GM19035 (cell line): ENCODE measurements at regions not wholly inside any gene's neighbourhood (a gene's known extent, or its start where the extent isn't known, plus 50 kb on each side); places are given as distances from the start of the nearest gene placed in this dataset.

Source experiments
- ATAC-seq: cut with Tn5 transposase; IDR thresholded peaks from one replicate; pipeline ENCODE4 v1.9.1; 2021; ENCODE audit not compliant: unreplicated experiment

DNA sequence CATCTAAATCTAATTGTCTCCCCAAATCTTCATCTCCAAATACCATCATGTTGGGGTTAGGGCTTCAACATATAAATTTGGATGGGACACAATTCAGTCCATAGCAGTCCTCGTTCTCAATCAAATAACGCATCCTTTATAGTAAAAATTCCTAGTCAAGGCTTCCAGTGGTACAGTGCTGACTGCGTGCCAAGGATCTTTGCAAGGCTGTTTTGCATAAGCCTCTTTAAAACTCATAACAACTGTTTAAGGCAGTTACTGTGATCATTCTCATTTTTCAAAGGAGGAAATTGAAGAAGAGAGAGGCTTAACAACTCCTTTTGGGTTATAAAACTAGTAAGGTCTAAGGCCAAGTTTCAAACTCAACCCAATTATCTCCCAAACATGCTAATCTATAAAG lies 666.9 kb downstream of the NYAP2 start:
- no peak for ATAC-seq

DNA sequence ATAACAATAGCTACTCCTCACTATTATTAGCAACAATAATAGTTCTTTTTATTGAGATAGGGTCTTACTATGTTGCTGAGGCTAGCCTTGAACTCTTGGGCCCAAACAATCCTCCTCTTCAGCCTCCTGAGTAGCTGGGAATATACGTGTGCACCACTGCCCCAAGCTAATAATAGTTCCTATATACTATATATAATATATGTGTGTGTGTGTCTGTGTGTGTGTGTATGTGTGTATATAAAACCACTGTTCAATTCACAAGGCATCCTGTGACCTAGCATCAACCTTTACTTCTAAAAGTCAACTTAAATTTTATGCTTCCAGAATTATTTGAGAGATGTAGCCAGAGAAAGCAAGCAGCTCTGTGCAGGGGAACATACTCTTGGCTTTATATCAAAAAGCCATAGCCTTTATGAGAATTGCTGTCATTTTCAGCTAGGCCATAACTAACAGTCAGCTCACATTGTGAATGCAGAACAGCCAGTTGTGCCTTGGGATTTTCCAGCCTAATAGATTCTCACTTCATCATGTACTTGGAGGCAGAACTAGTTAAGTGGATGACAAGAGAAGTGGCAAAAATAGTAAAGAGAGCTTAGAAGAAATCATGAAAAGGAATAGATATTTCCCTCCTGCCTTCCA lies 665.5 kb downstream of the NYAP2 start:
- no peak for ATAC-seq

DNA sequence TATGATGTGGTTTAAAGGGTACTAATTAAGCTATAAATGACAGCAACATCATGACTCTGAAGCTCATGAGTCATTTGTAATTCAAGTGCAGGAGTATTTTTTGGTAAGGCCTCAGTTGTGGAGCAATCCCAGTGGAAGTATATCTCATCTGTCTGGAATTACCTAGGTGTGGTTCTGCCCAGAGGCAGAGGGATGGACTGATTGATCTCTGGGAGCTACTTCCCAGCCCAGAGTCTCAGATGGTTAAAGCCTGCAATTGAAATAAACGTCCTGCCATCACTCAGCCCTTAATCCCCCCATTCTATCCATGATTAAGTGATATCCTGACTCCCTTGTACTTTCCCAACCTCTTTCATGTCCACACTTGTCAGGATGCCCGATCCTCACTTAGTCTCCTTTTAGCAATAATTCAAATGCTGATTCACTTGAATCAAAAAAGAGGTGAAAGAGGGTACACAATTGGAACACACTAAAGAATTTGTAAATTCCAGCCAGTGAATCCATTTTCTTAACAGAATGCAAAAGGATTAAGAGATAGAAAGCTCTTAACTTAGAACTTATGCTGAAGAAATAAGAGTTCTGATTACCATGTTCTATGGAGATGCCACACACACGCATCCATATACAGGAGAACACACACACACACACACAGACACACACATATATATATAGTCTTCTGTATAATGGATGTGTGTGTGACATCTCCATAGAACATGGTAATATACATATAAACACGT lies 664.4 kb downstream of the NYAP2 start:
- ATAC-seq: no peak

DNA sequence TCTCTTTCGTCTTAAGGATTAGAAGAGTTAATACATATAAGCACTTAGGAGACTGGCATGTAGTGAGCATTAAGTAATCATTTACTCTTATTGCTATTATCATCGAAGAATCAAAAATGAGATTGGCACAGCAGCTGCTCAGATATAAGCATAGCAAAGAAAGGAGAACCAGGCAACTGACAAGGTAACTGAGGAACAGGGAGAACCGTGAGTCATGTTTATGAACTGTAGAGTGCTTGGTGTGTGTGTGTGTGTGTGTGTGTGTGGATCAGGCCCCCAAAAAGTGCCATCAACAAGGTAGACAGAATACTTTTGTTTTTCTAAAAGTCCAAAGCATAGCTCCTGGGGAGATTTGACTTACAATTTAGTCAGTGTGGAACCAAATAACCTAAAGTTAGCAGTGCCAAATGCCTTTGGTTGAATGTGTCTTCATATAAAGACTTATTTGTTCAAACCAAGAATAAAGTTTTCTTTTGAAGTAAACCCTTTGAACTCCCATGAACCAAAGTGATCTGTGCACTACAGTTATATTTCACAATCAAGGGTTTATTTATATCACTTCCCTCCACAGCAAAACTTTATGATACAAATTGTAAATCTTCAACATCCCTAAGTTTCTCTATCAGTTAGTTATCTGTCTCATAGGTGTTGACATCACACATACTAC lies 660.6 kb downstream of the NYAP2 start:
- no peak for ATAC-seq

DNA sequence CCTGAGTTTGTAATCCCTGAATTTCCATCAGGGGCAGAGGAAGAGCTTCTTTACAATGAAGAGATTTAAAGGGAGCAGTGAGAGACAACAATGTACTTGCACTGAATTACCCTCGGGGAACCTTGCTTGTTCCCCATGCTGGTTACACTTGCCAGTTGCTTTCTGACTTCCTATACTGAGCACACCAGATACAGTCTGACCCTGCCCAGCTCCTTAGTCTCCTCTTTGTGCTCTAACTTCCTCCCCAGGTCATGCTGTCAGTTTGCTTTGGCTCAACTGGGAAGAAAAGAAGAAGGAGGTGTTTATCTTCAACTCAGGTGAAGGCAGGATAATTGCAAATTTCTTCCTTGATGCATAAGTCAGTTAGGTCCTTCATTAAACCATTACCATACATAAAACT lies 658.4 kb downstream of the NYAP2 start:
- no peak for ATAC-seq

DNA sequence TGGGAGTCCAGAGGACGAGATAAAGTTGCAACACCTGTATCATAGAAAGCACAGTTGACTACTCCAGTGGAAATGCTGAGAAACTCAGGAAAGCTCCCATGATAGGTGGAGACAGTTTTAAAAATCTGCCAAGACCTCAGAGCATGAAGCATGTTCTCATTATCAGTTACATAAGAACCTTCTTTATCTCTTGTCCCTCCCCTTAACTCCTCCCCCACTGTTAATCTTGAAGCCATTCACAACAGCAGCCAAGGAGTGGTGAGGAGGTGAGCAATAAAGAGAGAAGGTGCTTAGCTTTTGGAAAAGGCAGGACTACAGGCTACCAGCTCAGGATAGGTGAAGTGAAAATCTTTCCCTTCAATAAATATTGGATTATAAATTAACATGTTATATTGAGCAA lies 657.9 kb downstream of the NYAP2 start:
- no peak for ATAC-seq

DNA sequence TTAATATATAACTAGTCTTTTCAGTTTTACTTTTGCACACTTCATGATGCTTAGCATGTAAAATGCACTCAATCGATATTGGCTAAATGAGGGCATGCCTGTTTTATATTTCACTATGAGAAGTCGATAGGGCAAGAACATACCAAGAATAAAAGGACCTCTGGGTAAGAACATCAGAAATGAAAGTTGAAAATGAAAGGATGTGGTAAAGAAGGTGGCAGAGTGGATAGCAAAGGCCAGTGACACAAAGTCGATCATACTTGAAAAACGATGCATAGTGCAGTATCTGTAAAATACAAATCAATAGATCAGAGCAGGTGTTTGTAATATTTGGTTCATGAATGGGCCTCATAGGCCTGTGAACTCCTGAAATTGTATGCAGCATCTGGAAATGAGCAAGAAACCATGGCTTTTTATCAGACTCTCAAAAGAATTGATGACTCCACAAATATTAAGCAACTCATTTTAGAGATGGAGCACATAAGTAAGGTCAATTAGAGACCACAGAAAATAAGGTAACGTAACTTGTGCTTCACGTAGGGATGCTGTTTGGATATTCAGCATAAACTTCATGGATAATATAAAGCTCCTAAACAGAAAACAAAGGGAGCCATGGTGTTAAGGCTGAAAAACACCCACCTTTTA lies 653.4 kb downstream of the NYAP2 start:
- no peak for ATAC-seq

DNA sequence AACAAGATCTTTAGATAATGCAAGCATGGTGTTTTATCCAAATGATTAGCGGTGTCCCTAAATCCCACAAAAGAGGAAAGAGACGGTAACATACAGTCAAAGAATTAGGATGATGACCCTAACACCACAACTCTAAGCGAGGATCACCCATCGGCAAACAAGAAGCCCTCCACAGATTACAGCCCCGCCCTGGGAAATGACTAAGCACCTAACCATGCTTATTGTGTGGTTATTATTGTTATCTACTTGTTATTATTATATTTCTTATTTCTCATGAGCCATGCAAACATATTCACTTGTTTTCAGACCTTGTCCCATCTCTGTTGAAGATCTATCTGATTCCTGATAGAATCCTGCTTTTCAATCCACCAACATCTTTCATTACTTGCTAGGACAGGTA lies 651.3 kb downstream of the NYAP2 start:
- ATAC-seq: no peak

DNA sequence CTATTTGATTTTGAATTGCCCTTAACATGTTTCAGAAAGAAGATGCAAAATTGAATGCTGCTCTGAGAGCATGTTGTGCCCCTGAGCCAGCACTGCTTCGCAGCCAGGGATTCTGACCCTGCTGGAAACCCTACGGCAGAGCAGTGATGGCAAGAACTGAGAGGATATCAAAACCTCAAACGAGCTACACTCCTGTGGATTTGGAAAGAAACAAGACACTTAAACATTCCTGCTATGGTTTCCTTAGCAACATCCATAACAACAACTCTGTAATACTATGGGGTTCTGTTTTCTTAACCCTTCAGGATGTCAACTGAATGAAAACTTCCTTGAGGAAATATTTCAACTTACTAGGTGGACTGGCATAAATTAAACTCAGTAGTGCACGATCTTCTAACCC lies 649.1 kb downstream of the NYAP2 start:
- ATAC-seq: no peak

DNA sequence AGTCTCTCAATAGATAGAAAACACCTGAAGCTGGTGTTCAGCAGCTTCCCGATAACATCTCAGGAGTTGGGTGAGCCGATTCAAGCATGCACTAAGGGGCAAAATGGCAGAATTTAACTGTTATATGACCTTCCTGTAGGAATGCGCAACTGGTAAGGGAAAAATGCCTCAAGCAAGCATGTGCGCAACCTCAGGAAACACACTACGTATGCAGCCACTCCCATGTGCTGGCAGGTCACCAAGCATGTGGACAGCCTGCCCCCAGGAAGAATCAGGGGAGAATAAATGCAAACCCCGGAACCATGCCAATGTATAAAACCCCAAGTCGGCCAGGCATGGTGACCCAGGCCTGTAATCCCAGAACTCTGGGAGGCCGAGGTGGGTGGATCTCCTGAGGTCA lies 645.6 kb downstream of the NYAP2 start:
- ATAC-seq: no peak

DNA sequence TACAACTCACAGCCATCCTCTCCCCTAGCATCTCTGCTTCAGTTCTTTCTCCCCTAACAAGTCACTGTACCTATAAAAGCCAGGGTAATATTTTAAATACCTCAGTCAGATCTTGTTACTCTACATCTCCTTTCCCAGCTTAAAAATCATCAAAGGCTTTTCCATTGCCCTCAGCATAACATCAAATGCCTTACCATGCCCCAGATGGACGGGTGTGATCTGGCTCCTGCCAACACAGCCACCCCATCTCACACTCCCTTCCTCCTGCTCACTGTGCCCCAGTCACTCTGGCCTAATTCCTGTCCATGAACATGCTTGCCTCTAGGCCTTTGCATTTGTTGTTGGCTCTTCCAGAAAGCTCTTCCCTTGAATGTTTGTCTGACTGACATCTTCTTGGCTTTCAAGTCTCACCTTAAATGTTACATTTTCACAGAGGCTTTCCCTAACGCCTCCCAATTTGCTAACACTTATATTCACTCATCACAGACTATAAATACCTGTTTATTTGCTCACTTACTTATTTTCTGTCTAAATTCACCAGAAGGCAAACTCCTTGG lies 640.9 kb downstream of the NYAP2 start:
- ATAC-seq: no peak

DNA sequence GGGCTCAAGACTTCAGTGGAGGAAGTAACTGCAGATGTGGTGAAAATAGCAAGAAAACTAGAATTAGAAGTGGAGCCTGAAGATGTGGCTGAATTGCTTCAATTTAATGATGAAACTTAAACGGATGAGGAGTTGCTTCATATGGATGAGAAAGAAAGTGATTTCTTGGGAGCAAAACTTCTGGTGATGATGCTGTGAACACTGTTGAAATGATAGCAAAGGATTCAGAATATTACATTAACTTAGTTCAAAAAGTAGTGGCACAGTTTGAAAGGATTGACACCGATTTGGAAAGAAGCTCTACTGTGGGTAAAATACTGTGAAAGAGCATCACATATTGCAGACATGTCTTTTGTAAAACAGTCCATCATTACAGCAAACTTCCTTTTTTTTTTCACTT lies 638.0 kb downstream of the NYAP2 start:
- ATAC-seq: no peak

DNA sequence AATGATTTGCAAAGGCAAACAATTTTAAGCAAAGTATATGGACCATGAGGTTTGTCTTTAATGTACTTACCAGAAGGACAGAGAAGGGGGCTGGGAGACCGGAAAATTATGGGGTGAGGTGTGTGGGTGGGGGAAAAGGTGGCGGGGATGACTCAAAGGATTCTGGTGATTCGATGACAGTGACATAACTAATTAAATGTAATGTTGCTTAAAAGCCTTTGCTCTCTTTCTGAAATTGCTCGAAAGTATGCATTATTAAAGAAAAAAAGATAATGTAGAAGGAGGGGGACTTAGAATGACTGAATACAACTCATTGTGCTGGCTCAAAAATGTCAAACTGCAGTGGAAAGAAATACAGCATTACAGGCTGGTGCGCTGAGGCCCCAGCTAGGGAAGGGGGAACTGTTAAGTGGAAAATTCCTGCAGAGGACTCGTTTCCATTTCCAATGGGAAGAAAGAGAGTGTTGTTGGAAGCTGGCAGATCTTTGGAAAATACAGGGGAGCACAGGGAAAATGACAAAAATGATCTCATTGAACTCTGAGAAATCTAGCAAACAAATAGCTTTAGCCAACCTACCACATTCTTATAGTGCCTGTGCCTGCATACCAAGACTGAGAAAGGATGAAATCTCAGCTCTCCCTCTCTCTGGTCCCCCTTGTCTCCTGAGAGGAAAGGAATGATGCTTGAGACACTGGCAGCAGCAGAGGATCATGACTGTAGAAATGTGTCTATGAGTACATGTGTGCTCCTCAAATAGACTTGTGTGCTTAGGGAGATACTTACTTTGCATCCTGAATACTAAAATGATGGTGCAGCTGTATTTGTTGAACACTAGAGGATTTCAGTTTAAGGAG lies 632.4 kb downstream of the NYAP2 start:
- ATAC-seq: no peak

DNA sequence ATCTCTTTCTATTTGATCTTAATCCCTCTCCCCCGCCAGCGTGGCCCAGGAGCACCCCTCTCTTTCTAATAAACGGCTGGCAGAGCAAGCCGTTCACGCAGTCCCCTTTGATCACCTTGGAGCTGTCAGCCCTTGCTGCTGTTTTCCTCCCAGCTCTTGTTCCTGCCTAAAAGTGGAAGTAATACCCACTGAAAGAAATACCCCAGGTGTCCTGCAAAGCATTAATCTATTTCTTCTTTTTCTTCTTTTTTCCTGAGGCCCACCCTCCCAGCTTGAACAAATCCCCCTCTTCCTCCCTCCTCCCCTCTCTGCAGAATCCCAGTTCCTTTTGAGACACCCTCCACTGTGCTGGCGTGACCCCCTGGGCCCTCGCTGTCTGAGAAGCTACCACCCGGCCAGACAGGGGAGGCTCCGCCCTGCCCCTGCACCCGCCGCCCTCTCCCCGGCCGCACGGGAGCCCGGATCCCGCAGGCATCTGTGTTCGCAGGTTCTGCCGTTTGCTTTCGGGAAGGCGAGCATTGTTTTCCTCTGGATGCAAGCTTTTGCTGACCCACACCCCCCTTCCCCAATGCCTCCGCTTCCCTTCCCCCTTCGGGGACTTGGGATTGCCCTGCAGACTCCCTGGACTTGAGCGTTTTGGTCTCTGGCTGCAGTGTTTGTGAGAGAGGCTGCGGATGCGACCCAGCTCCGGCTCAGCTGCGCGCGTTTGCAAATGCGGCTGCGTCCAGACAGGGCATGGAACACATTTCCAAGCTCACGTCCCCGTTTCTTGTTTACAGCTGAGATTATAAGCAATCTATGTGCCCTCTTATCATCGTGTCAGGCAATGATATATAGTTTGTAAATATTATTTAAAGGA lies 631.5 kb downstream of the NYAP2 start:
- ATAC-seq: no peak

DNA sequence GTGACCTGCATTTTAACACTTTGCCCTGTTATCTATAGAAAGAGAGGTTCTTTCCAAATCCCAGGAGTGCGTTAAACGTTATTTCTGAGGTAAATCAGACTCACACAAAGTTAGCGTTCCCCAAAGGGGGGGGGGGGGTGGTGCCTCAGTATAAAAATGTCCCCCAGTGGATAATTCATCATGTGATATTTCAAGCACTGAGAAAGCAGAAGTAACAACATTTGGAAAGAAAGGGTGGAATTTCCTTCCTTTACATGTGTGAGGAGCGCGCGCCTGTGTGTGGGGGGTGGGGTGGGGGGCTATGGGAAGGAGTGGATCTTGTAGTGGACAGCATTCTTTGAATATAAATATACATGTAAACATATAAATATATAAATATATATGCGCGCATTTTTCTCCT lies 630.9 kb downstream of the NYAP2 start:
- ATAC-seq: no peak

DNA sequence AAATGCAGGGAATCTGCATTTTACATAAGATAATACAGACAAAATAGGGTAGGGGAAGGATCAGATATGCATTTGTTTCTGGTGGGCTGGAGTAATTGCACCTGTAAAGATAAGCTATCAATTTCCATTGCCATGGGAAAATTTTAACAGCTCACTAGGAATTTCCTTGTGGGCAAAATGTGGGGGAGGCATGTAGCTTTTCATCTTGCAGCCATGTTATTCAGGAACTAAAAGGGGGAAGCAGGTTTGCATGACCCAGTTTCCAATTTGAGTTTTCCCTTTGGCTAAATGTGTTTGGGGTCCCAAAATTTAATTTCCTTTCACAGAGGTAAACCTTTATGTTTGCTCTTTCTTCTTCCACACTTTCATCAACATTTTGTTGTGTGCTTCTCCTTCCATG lies 624.4 kb downstream of the NYAP2 start:
- ATAC-seq: no peak

DNA sequence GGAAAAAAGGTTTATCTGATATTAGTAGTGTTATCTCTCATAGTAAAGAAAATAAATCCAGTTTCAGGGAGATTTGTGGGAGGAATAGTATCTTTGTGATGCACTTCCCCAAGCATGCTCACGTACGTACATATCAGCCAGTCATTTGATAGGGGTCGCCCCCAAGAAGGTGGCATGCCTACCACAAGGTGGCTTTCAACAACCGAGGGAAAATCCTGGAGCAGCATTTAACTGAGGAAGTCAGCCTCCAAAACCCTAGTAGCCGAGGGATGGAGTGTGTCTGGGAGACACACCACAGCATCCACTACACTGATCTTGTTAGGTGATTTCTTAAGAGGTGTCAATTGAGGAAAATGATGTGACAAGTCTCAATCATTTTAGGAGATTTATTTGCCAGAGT lies 623.9 kb downstream of the NYAP2 start:
- ATAC-seq: no peak

DNA sequence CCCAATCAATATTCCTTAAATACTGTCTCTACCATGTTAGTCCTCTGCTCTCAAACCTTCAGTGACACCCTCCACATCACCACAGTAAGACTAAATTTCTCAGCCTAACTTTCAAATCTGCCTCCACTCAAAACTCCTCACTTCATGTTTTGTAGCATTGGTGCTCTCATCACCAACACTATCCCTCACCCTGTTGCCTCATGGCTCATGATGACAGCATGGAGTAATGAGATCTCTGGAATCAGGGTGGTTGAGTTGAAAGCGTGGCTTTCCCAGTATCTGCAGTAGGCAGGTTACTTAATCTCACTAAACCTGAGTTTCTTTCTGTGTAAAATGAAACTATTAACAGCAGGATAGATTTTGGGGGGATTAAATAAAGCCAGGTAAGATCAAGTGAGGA lies 621.4 kb downstream of the NYAP2 start:
- ATAC-seq: no peak

DNA sequence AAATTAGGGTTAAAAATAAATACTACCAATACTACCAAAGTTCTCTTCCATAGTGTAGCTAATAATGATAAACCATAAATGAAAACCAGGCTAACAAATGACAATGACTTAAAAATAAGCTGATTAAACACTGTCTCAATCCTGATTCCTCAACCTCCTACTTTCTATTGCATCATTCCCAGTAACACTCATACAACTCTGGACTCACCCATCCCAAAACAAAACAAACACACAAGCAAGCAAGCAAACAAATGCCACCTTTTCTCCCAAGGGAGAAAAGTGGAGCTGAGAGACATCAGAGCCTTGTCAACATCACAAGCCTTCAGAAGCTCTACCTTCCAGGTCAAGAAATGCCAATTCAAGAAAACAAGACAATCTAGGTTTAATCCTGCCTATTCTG lies 620.7 kb downstream of the NYAP2 start:
- ATAC-seq: no peak

DNA sequence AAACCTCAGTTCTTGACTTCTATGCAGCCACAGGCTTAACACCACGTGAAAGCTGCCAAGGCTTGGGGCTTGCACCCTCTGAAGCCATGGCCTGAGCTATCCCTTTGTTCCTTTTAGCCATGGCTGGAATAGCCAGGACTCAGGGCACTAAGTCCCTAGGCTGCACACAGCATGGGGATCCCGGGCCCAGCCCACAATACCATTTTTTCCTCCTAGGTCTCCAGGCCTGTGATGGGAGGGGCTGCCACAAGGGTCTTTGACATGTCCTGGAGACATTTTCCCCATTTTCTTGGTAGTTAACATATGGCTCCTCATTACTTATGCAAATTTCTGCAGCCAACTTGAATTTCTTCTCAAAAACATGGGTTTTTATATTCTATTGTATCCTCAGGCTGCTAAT lies 619.1 kb downstream of the NYAP2 start:
- no peak for ATAC-seq
